Glutamatergic neuron (in vitro differentiated cells): ENCODE measurements at regions not wholly inside any gene's neighbourhood (a gene's known extent, or its start where the extent isn't known, plus 50 kb on each side); places are given as distances from the start of the nearest gene placed in this dataset.

ENCODE experiments used
- DNase-seq: peaks from one replicate; pipeline ENCODE4 v3.0.0; 2022
- H3K27ac Mint-ChIP-seq: one replicate; pipeline ENCODE4 v1.8.0; 2020; ENCODE audit warnings: mild to moderate bottlenecking, mixed read lengths, inconsistent platforms; ENCODE audit not compliant: unreplicated experiment
- H3K27me3 Mint-ChIP-seq: one replicate; pipeline ENCODE4 v1.8.0; 2020; ENCODE audit warnings: mild to moderate bottlenecking, moderate library complexity, mixed read lengths, inconsistent platforms; ENCODE audit not compliant: unreplicated experiment
- H3K36me3 Mint-ChIP-seq: one replicate; pipeline ENCODE4 v1.8.0; 2020; ENCODE audit warnings: mild to moderate bottlenecking, mixed read lengths, inconsistent platforms; ENCODE audit not compliant: unreplicated experiment
- H3K4me1 Mint-ChIP-seq: one replicate; pipeline ENCODE4 v1.8.0; 2020; ENCODE audit warnings: mild to moderate bottlenecking, low read depth, mixed read lengths, inconsistent platforms; ENCODE audit not compliant: unreplicated experiment
- H3K4me3 Mint-ChIP-seq: one replicate; pipeline ENCODE4 v1.8.0; 2020; ENCODE audit warnings: mild to moderate bottlenecking, mixed read lengths, inconsistent platforms; ENCODE audit not compliant: unreplicated experiment
- H3K9me3 Mint-ChIP-seq: one replicate; pipeline ENCODE4 v1.8.0; 2020; ENCODE audit warnings: mild to moderate bottlenecking, moderate library complexity, mixed read lengths, inconsistent platforms; ENCODE audit not compliant: unreplicated experiment
- TF ChIP-seq, protein P1 (sequence below): fragments of 200-600 bp; sonication (generic); IDR thresholded peaks from one replicate; pipeline ENCODE4 v1.5.0; 2021; ENCODE audit not compliant: partially characterized antibody, unreplicated experiment

DNA sequence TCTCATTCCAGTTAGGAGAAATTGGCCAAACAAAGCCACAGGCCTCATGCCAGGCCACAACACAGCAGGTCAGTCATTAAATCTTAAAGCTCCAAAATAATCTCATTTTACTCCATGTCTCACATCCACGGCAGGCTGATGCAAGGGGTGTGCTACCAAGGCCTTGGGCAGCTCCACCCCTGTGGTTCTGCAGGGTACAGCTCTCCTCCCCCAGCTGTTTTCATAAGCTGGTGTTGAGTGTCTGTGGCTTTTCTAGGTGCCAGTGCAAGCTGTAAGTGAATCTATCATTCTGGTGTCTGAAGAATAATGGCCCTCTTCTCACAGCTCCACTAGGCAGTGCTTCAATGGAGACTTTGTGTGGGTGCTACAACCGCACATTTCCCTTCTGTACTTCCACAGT is 949.2 kb downstream of the TECRL start:
- DNase-seq: no peak
- Mint-ChIP-seq H3K36me3 (no peaks in the 10 kb centered on the region), H3K27ac (no peak overlapping the region), H3K9me3 (no peaks in the 10 kb centered on the region), H3K4me3 (no peak overlapping the region), H3K27me3 (no peaks in the 10 kb centered on the region), H3K4me1 (no peaks in the 10 kb centered on the region)
- TF ChIP-seq, protein P1, sequence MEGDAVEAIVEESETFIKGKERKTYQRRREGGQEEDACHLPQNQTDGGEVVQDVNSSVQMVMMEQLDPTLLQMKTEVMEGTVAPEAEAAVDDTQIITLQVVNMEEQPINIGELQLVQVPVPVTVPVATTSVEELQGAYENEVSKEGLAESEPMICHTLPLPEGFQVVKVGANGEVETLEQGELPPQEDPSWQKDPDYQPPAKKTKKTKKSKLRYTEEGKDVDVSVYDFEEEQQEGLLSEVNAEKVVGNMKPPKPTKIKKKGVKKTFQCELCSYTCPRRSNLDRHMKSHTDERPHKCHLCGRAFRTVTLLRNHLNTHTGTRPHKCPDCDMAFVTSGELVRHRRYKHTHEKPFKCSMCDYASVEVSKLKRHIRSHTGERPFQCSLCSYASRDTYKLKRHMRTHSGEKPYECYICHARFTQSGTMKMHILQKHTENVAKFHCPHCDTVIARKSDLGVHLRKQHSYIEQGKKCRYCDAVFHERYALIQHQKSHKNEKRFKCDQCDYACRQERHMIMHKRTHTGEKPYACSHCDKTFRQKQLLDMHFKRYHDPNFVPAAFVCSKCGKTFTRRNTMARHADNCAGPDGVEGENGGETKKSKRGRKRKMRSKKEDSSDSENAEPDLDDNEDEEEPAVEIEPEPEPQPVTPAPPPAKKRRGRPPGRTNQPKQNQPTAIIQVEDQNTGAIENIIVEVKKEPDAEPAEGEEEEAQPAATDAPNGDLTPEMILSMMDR: no peak

DNA sequence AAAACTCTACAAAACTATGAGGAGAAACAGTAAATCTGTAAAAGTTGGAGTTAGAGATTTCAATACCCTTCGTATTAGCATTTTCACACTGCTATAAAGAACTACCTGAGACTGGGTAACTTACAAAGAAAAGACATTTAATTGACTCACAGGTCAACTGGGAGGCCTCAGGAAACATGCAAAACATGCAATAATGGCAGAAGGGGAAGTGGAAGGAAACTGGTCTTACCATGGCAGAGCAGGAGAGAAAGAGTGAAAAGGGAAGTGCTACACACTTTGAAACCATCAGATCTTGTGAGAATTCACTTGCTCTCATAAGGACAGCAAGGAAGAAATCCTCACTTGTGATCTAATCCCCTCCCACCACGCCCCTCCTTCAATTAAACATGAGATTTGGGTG is 949.9 kb downstream of the TECRL start:
- TF ChIP-seq, protein P1: no peak
- no peaks in the 10 kb centered on the region for H3K27me3 Mint-ChIP-seq
- H3K9me3 Mint-ChIP-seq: no peaks in the 10 kb centered on the region
- H3K36me3 Mint-ChIP-seq: no peaks in the 10 kb centered on the region
- H3K4me3 Mint-ChIP-seq: no peak overlapping the region
- no peak for DNase-seq
- H3K27ac Mint-ChIP-seq: no peak overlapping the region
- no peaks in the 10 kb centered on the region for H3K4me1 Mint-ChIP-seq

DNA sequence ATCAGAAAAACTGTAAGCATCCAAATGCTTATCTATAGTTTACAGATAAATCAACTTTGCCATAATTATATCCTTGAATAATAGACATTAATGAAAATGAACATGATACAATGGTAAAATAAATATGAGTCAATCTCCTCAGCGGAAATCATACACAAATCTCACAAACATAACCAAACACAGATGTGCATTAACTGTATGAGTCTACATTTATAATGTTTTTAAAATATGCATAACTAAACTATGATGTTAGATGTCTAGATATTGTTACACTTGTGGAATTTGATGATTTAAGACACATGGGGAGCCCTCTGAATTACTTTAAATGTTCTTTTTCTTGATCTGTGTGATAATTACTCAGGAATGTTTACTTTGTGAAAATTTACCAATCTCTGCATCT is 951.2 kb downstream of the TECRL start:
- Mint-ChIP-seq H3K9me3 (no peaks in the 10 kb centered on the region), H3K4me3 (no peak overlapping the region), H3K27me3 (no peaks in the 10 kb centered on the region), H3K4me1 (no peaks in the 10 kb centered on the region), H3K36me3 (no peaks in the 10 kb centered on the region), H3K27ac (no peak overlapping the region)
- TF ChIP-seq, protein P1: no peak
- no peak for DNase-seq

DNA sequence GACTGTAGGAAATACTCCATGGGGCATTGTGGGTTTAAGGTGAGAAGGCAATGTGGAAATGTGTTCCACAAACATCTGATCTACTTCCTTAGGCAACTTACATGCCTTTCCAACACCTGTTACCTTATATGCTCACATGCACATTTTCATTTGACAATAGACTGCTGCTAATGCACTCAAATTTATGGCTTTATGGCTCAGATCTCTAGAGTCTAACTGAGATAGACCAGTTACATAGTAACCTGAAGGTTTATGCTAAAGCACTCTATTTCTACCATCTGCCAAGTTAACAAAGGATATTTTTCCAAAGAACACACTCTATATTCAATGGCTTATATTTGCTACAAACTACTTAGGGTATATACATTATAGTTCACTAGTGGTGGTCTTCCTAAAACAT is 969.0 kb downstream of the TECRL start:
- Mint-ChIP-seq H3K27ac (no peak overlapping the region), H3K27me3 (no peaks in the 10 kb centered on the region), H3K36me3 (no peaks in the 10 kb centered on the region), H3K4me1 (no peaks in the 10 kb centered on the region), H3K9me3 (no peaks in the 10 kb centered on the region), H3K4me3 (no peak overlapping the region)
- DNase-seq: no peak
- TF ChIP-seq, protein P1: no peak

DNA sequence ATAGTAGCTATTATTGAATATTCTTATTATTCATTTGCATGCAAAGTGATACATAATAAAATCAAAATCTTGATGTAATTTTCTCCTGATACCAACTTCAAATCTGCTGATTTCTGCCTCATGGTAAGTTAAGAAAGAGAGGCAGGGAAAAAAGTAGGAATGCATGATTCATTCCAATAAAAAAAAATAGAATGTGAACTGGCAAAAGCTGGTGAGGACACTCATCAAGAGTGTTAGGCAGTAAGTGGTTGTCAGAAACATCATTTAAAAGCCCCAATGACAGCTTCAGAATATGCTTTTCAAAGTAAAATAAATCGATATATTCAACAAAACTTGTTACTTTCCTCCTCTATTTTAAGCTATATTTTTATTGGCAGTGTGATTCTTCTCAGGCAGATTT is 979.1 kb downstream of the TECRL start:
- DNase-seq: no peak
- peaks cover 2% of the 10 kb centered on the region for H3K9me3 Mint-ChIP-seq
- H3K4me1 Mint-ChIP-seq: no peaks in the 10 kb centered on the region
- no peak overlapping the region for H3K4me3 Mint-ChIP-seq
- TF ChIP-seq, protein P1: no peak
- no peaks in the 10 kb centered on the region for H3K27me3 Mint-ChIP-seq
- no peaks in the 10 kb centered on the region for H3K36me3 Mint-ChIP-seq
- no peak overlapping the region for H3K27ac Mint-ChIP-seq
